ENCODE measurements at regions not wholly inside any gene's neighbourhood (a gene's known extent, or its start where the extent isn't known, plus 50 kb on each side); places are given as distances from the start of the nearest gene placed in this dataset.
"Not testable (repeated sequence)": the region's sequence is repeated elsewhere in the genome, so short reads cannot be mapped to it uniquely, and the experiment has no call there.

GRCh38 chr4:66736606-66737005, 808.7 kb downstream of the CENPC start:
- DNase-seq (ENCODE audit: low read depth in 1 of 2, low spot score in 1 of 2) = no peak

- no peak for DNase-seq (ENCODE audit: low read depth in 1 of 2, low spot score in 1 of 2)
Measured at GRCh38 chr4:66728280-66728679, 817.0 kb downstream of the CENPC start.

- DNase-seq (ENCODE audit: low read depth in 1 of 2, low spot score in 1 of 2) = not testable (repeated sequence)
Measured at GRCh38 chr4:66712301-66712921, 832.9 kb downstream of the CENPC start.

- no peak for DNase-seq (ENCODE audit: low read depth in 1 of 2, low spot score in 1 of 2)
Measured at GRCh38 chr4:66704243-66704642, 841.1 kb downstream of the CENPC start.

GRCh38 chr4:66694739-66695138, 850.6 kb downstream of the CENPC start:
- no peak for DNase-seq (ENCODE audit: low read depth in 1 of 2, low spot score in 1 of 2)

- no peak for DNase-seq (ENCODE audit: low read depth in 1 of 2, low spot score in 1 of 2)
Measured at GRCh38 chr4:66693694-66694093, 851.6 kb downstream of the CENPC start.

GRCh38 chr4:66691101-66691500, 854.2 kb downstream of the CENPC start:
- DNase-seq (ENCODE audit: low read depth in 1 of 2, low spot score in 1 of 2) = no peak

GRCh38 chr4:66688674-66689073, 856.6 kb downstream of the CENPC start:
- DNase-seq (ENCODE audit: low read depth in 1 of 2, low spot score in 1 of 2) = no peak

- DNase-seq (ENCODE audit: low read depth in 1 of 2, low spot score in 1 of 2) = no peak
Measured at GRCh38 chr4:66687459-66687858, 857.8 kb downstream of the CENPC start.

GRCh38 chr4:66681962-66682361, 863.3 kb downstream of the CENPC start:
- no peak for DNase-seq (ENCODE audit: low read depth in 1 of 2, low spot score in 1 of 2)

GRCh38 chr4:66667249-66667648, 878.1 kb downstream of the CENPC start:
- DNase-seq (ENCODE audit: low read depth in 1 of 2, low spot score in 1 of 2) = no peak

- DNase-seq (ENCODE audit: low read depth in 1 of 2, low spot score in 1 of 2) = no peak
Measured at GRCh38 chr4:66662620-66663019, 882.7 kb downstream of the CENPC start.

- no peak for DNase-seq (ENCODE audit: low read depth in 1 of 2, low spot score in 1 of 2)
Measured at GRCh38 chr4:66658809-66659208, 886.5 kb downstream of the CENPC start.

- no peak for DNase-seq (ENCODE audit: low read depth in 1 of 2, low spot score in 1 of 2)
Measured at GRCh38 chr4:66655505-66655904, 889.8 kb downstream of the CENPC start.

- DNase-seq (ENCODE audit: low read depth in 1 of 2, low spot score in 1 of 2) = no peak
Measured at GRCh38 chr4:66653937-66654336, 891.4 kb downstream of the CENPC start.

- DNase-seq (ENCODE audit: low read depth in 1 of 2, low spot score in 1 of 2) = no peak
Measured at GRCh38 chr4:66649236-66649635, 896.1 kb downstream of the CENPC start.

- DNase-seq (ENCODE audit: low read depth in 1 of 2, low spot score in 1 of 2) = no peak
Measured at GRCh38 chr4:66647926-66648325, 897.4 kb downstream of the CENPC start.

- DNase-seq (ENCODE audit: low read depth in 1 of 2, low spot score in 1 of 2) = no peak
Measured at GRCh38 chr4:66647476-66647875, 897.8 kb downstream of the CENPC start.

- DNase-seq (ENCODE audit: low read depth in 1 of 2, low spot score in 1 of 2) = no peak
Measured at GRCh38 chr4:66640233-66640990, 904.9 kb downstream of the CENPC start.

GRCh38 chr4:66639361-66639760, 905.9 kb downstream of the CENPC start:
- DNase-seq (ENCODE audit: low read depth in 1 of 2, low spot score in 1 of 2) = no peak

- DNase-seq (ENCODE audit: low read depth in 1 of 2, low spot score in 1 of 2) = no peak
Measured at GRCh38 chr4:66636349-66636748, 909.0 kb downstream of the CENPC start.

GRCh38 chr4:66633477-66633876, 911.8 kb downstream of the CENPC start:
- DNase-seq (ENCODE audit: low read depth in 1 of 2, low spot score in 1 of 2) = no peak

- DNase-seq (ENCODE audit: low read depth in 1 of 2, low spot score in 1 of 2) = no peak
Measured at GRCh38 chr4:66629927-66630326, 915.4 kb downstream of the CENPC start.
